ENCODE measurements at regions not wholly inside any gene's neighbourhood (a gene's known extent, or its start where the extent isn't known, plus 50 kb on each side); places are given as distances from the start of the nearest gene placed in this dataset.

DNA sequence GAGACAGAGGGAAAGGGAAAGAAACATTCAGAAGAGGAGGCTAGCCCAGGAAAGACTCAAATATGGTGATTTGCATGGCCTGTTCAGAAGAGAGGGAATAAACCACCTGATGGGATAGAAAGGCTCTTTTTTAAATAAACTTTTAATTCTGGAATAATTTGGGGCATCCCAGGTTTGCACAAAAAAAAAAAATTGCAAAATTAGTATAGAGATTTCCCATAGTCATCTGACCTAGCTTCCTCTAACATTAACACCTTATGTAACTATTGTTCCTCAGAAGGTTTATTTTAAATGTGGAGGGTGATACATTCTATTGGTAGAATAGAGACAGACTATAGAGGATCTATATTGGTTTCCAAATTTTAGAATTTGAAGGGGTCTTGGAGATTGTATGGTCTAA lies 330.4 kb upstream of the SLC14A2 start:
- no peak for DNase-seq (ENCODE audit: low spot score)
- Mint-ChIP-seq H3K36me3 (ENCODE audit: low read depth) (no peaks in the 10 kb centered on the region), H3K27ac (ENCODE audit: unreplicated experiment) (no peak overlapping the region), H3K4me3 (ENCODE audit: unreplicated experiment) (no peak overlapping the region), H3K27me3 (ENCODE audit: low read depth) (no peaks in the 10 kb centered on the region), H3K9me3 (ENCODE audit: low read depth) (no peaks in the 10 kb centered on the region), H3K4me1 (ENCODE audit: low read depth) (no peaks in the 10 kb centered on the region)
- TF ChIP-seq, protein P1, sequence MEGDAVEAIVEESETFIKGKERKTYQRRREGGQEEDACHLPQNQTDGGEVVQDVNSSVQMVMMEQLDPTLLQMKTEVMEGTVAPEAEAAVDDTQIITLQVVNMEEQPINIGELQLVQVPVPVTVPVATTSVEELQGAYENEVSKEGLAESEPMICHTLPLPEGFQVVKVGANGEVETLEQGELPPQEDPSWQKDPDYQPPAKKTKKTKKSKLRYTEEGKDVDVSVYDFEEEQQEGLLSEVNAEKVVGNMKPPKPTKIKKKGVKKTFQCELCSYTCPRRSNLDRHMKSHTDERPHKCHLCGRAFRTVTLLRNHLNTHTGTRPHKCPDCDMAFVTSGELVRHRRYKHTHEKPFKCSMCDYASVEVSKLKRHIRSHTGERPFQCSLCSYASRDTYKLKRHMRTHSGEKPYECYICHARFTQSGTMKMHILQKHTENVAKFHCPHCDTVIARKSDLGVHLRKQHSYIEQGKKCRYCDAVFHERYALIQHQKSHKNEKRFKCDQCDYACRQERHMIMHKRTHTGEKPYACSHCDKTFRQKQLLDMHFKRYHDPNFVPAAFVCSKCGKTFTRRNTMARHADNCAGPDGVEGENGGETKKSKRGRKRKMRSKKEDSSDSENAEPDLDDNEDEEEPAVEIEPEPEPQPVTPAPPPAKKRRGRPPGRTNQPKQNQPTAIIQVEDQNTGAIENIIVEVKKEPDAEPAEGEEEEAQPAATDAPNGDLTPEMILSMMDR (IDR thresholded peaks at IDR 0.05) = no peak

DNA sequence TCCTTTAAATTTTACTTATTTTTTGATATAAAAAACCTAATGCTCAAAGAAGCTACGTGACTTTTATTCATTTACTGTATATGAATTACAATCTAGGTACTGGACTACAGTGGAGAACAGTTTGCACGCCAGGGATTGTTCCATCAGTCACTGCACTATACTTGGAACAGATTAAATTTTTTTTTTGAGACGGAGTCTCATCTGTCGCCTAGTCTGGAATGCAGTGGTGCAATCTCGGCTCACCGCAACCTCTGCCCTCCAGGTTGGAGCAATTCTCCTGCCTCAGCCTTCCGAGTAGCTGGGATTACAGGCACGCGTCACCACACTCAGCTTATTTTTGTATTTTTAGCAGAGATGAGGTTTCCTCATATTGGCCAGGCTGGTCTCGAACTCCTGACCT lies 330.0 kb upstream of the SLC14A2 start:
- TF ChIP-seq, protein P1 (IDR thresholded peaks at IDR 0.05) = no peak
- H3K27ac Mint-ChIP-seq (ENCODE audit: unreplicated experiment) = no peak overlapping the region
- no peaks in the 10 kb centered on the region for H3K36me3 Mint-ChIP-seq (ENCODE audit: low read depth)
- DNase-seq (ENCODE audit: low spot score) = no peak
- H3K27me3 Mint-ChIP-seq (ENCODE audit: low read depth) = no peaks in the 10 kb centered on the region
- H3K4me1 Mint-ChIP-seq (ENCODE audit: low read depth) = no peaks in the 10 kb centered on the region
- H3K9me3 Mint-ChIP-seq (ENCODE audit: low read depth) = no peaks in the 10 kb centered on the region
- no peak overlapping the region for H3K4me3 Mint-ChIP-seq (ENCODE audit: unreplicated experiment)

DNA sequence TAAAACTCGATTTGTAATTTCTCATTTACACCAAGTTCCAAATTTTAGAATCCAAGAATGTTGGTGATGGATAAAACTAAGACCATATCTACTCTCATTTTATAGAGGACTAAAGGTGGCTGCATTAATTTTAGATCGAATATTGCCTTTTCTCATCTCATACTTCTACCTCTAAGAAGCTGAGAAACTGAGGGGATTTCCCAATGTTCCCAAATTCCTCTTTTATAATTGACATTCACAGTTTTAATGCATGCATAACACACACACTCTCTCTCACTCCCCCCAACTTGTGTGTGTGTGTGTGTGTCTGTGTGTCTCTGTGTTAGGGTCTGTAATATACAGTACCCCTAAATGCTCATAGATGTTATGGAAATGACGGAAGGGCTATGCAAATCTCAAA lies 328.8 kb upstream of the SLC14A2 start:
- TF ChIP-seq, protein P1 (IDR thresholded peaks at IDR 0.05) = no peak
- DNase-seq (ENCODE audit: low spot score) = no peak
- H3K27me3 Mint-ChIP-seq (ENCODE audit: low read depth) = no peaks in the 10 kb centered on the region
- peaks cover 2% of the 10 kb centered on the region for H3K4me1 Mint-ChIP-seq (ENCODE audit: low read depth)
- H3K4me3 Mint-ChIP-seq (ENCODE audit: unreplicated experiment) = no peak overlapping the region
- H3K36me3 Mint-ChIP-seq (ENCODE audit: low read depth) = no peaks in the 10 kb centered on the region
- no peak overlapping the region for H3K27ac Mint-ChIP-seq (ENCODE audit: unreplicated experiment)
- no peaks in the 10 kb centered on the region for H3K9me3 Mint-ChIP-seq (ENCODE audit: low read depth)

DNA sequence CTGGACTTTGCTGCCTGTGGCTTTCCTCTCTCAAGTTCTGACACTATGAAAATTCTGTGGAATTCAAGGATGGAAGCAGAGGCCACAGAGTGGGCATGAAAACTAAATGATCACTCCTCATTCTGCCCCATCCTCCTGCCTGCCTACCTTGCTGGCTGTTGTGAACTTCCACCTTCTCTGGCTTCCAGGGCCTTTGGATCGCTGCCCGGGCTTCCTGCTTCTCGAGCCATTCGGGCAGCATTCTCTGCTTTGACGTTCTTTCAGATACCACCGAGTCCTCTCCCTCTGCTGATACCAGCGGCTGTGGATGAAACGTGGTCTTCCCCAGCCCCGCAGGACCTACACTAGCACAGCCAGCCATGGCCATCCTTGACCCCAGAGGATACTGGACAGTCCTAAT lies 327.7 kb upstream of the SLC14A2 start:
- Mint-ChIP-seq H3K27me3 (ENCODE audit: low read depth) (no peaks in the 10 kb centered on the region), H3K4me3 (ENCODE audit: unreplicated experiment) (no peak overlapping the region), H3K36me3 (ENCODE audit: low read depth) (no peaks in the 10 kb centered on the region), H3K4me1 (ENCODE audit: low read depth) (peaks cover 11% of the 10 kb centered on the region), H3K9me3 (ENCODE audit: low read depth) (no peaks in the 10 kb centered on the region), H3K27ac (ENCODE audit: unreplicated experiment) (no peak overlapping the region)
- no peak for DNase-seq (ENCODE audit: low spot score)
- TF ChIP-seq, protein P1 (IDR thresholded peaks at IDR 0.05) = no peak

DNA sequence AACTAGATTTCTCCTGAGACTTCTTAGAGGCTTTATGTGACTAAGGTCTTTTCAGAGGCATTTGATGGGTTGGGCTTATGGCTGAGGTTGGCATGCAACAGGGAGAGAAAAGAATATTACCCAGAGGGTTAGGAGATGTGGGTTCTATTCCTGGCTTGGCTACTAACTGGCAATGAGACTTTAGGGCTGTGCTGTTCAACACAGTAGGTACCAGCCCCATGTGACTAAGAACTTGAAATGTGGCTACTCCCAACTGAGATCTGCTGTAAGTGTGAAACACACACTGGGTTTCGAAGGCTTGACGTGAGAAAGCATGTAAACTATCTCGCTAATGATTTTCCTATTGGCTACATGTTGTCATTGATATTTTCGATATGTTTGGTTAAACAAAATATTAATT lies 324.9 kb upstream of the SLC14A2 start:
- H3K27me3 Mint-ChIP-seq (ENCODE audit: low read depth) = no peaks in the 10 kb centered on the region
- no peak overlapping the region for H3K4me3 Mint-ChIP-seq (ENCODE audit: unreplicated experiment)
- H3K4me1 Mint-ChIP-seq (ENCODE audit: low read depth) = peaks cover 14% of the 10 kb centered on the region
- no peak overlapping the region for H3K27ac Mint-ChIP-seq (ENCODE audit: unreplicated experiment)
- TF ChIP-seq, protein P1 (IDR thresholded peaks at IDR 0.05) = no peak
- H3K36me3 Mint-ChIP-seq (ENCODE audit: low read depth) = no peaks in the 10 kb centered on the region
- H3K9me3 Mint-ChIP-seq (ENCODE audit: low read depth) = no peaks in the 10 kb centered on the region
- DNase-seq (ENCODE audit: low spot score) = no peak
